OCI-LY7 (cell line): ENCODE measurements at regions not wholly inside any gene's neighbourhood (a gene's known extent, or its start where the extent isn't known, plus 50 kb on each side); places are given as distances from the start of the nearest gene placed in this dataset.

ENCODE experiments used
- BruUV-seq: library from RNA; stranded (reverse); fragments of 400-500 nt; replicated peaks from 2 replicates; lab custom pipeline; 2021; lab: Mats Ljungman, UMichigan
- CTCF ChIA-PET: fragments of 300-600 bp; sonication (Branson Sonifier 250); formaldehyde crosslinking; loops from one replicate; lab custom pipeline; 2022; ENCODE audit warnings: antibody characterized with exemption; ENCODE audit not compliant: unreplicated experiment; lab: Charles Lee
- POLR2A ChIA-PET: fragments of 300-600 bp; sonication (Branson Sonifier 250); formaldehyde crosslinking; loops from one replicate; lab custom pipeline; 2022; ENCODE audit warnings: antibody characterized with exemption; lab: Charles Lee
- DNase-seq: peaks from one replicate; pipeline ENCODE4 v3.0.0-alpha.2; 2015; ENCODE audit warnings: low spot score
- H2AFZ ChIP-seq: fragments of 200-600 bp; sonication (generic), shearing (Covaris generic); 2 replicates; pipeline ENCODE4 v1.6.1; 2014; ENCODE audit warnings: mild to moderate bottlenecking, antibody characterized with exemption, low read length, moderate library complexity
- H3K27ac ChIP-seq: fragments of 200-600 bp; sonication (generic); 2 replicates; pipeline ENCODE4 v1.5.1; 2014; ENCODE audit warnings: mixed run types, low read depth, mild to moderate bottlenecking, moderate library complexity, low read length, inconsistent platforms; ENCODE audit not compliant: poor library complexity, severe bottlenecking
- H3K36me3 ChIP-seq: fragments of 200-600 bp; sonication (generic); 2 replicates; pipeline ENCODE4 v1.6.1; 2014; ENCODE audit warnings: mild to moderate bottlenecking, antibody characterized with exemption, low read length, moderate library complexity, mixed read lengths; ENCODE audit not compliant: insufficient read depth
- H3K4me1 ChIP-seq: fragments of 200-600 bp; sonication (generic); 2 replicates; pipeline ENCODE4 v1.5.1; 2014; ENCODE audit warnings: mild to moderate bottlenecking, low read length; ENCODE audit not compliant: insufficient read depth, poor library complexity, severe bottlenecking
- H3K4me2 ChIP-seq: fragments of 200-600 bp; sonication (generic); 2 replicates; pipeline ENCODE4 v1.6.1; 2014; ENCODE audit warnings: mild to moderate bottlenecking, low read length
- H3K4me3 ChIP-seq: fragments of 200-600 bp; sonication (generic); 2 replicates; pipeline ENCODE4 v1.5.1; 2014; ENCODE audit warnings: mild to moderate bottlenecking, low read depth, low read length; ENCODE audit not compliant: poor library complexity, severe bottlenecking
- H3K79me2 ChIP-seq: fragments of 200-600 bp; sonication (generic); 2 replicates; pipeline ENCODE4 v1.6.1; 2016; ENCODE audit warnings: low read depth, mild to moderate bottlenecking, low read length, moderate library complexity, mixed read lengths; ENCODE audit not compliant: insufficient read depth
- H3K9me2 ChIP-seq: fragments of 200-600 bp; sonication (generic); 2 replicates; pipeline ENCODE4 v1.6.1; 2016; ENCODE audit warnings: mild to moderate bottlenecking, low read length, mixed read lengths; ENCODE audit not compliant: insufficient read depth
- H3K9me3 ChIP-seq: fragments of 200-600 bp; sonication (generic); 2 replicates; pipeline ENCODE4 v1.6.1; 2014; ENCODE audit warnings: mild to moderate bottlenecking, mixed run types, low read length, mixed read lengths
- H4K20me1 ChIP-seq: fragments of 200-600 bp; sonication (generic); 2 replicates; pipeline ENCODE4 v1.6.1; 2014; ENCODE audit warnings: mild to moderate bottlenecking, antibody characterized with exemption, low read length, moderate library complexity, mixed read lengths; ENCODE audit not compliant: insufficient read depth
- EZH2phosphoT487 ChIP-seq: fragments of 200-600 bp; sonication (generic); IDR thresholded peaks from 2 replicates; pipeline ENCODE4 v1.6.1; 2018; ENCODE audit warnings: low read depth, borderline replicate concordance, mild to moderate bottlenecking, mixed run types, antibody characterized with exemption, low read length, moderate library complexity, mixed read lengths
- intact Hi-C: fragments of 100-400 bp; cut with micrococcal nuclease; formaldehyde crosslinking; loops from one replicate; pipeline ENCODE4 v1.10.0; 2022; ENCODE audit not compliant: unreplicated experiment
- TF ChIP-seq, protein P1 (sequence below): fragments of 200-600 bp; sonication (generic); conservative IDR thresholded peaks from 2 replicates; pipeline ENCODE4 v1.5.1; 2014; ENCODE audit warnings: mild to moderate bottlenecking, antibody characterized with exemption, low read length, moderate library complexity, mixed read lengths

GRCh38 chr3:82707035-82707434, 945.6 kb upstream of the GBE1 start:
- no peak for DNase-seq
- H3K9me3 ChIP-seq: no peaks in the 10 kb centered on the region
- intact Hi-C loops: no loop called here
- ChIA-PET POLR2A (no interaction called here), CTCF (no interaction called here)
- H4K20me1 ChIP-seq: no peaks in the 10 kb centered on the region
- H3K4me3 ChIP-seq: no peak overlapping the region
- H3K79me2 ChIP-seq: no peaks in the 10 kb centered on the region
- H3K36me3 ChIP-seq: no peaks in the 10 kb centered on the region
- no TSS peak for BruUV-seq
- H3K4me2 ChIP-seq: no peak overlapping the region
- H3K4me1 ChIP-seq: no peaks in the 10 kb centered on the region
- no peak overlapping the region for H2AFZ ChIP-seq
- H3K9me2 ChIP-seq: no peaks in the 10 kb centered on the region
- no peak overlapping the region for H3K27ac ChIP-seq
- no peak for TF ChIP-seq EZH2phosphoT487
- TF ChIP-seq, protein P1, sequence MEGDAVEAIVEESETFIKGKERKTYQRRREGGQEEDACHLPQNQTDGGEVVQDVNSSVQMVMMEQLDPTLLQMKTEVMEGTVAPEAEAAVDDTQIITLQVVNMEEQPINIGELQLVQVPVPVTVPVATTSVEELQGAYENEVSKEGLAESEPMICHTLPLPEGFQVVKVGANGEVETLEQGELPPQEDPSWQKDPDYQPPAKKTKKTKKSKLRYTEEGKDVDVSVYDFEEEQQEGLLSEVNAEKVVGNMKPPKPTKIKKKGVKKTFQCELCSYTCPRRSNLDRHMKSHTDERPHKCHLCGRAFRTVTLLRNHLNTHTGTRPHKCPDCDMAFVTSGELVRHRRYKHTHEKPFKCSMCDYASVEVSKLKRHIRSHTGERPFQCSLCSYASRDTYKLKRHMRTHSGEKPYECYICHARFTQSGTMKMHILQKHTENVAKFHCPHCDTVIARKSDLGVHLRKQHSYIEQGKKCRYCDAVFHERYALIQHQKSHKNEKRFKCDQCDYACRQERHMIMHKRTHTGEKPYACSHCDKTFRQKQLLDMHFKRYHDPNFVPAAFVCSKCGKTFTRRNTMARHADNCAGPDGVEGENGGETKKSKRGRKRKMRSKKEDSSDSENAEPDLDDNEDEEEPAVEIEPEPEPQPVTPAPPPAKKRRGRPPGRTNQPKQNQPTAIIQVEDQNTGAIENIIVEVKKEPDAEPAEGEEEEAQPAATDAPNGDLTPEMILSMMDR: no peak

DNA sequence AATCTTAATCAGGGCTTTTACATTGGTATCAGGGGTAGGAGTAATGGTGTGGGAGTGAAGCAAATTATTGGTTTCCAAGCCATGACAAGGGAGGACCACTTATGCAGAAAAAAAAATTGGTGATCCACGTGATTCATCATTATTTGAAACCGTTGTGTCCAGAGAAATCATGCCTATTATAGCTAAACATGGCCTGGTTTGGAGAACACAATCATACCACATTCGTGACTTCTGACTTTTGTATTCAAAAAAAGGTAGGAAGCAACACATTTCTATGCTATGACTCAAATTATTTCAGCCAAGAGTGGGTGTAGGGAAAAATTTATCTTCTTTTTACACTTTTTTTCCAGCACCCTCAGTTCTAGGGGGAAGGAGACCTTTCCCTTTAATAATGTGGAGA, 924.3 kb upstream of the GBE1 start:
- no peaks in the 10 kb centered on the region for H3K9me2 ChIP-seq
- no peaks in the 10 kb centered on the region for H3K9me3 ChIP-seq
- BruUV-seq: no TSS peak
- no peak overlapping the region for H3K27ac ChIP-seq
- no peak overlapping the region for H3K4me2 ChIP-seq
- no peak overlapping the region for H2AFZ ChIP-seq
- no peaks in the 10 kb centered on the region for H3K4me1 ChIP-seq
- no peak for DNase-seq
- POLR2A ChIA-PET: interaction anchor here (0.5 kb wide), 1 partner anchor 1439 kb away, joined by 3 read pairs; no protein-coding TSS in a partner anchor
- no peak overlapping the region for H3K4me3 ChIP-seq
- intact Hi-C loops: no loop called here
- no peaks in the 10 kb centered on the region for H3K79me2 ChIP-seq
- CTCF ChIA-PET: no interaction called here
- H4K20me1 ChIP-seq: no peaks in the 10 kb centered on the region
- no peaks in the 10 kb centered on the region for H3K36me3 ChIP-seq
- no peak for TF ChIP-seq EZH2phosphoT487
- TF ChIP-seq, protein P1: no peak

DNA sequence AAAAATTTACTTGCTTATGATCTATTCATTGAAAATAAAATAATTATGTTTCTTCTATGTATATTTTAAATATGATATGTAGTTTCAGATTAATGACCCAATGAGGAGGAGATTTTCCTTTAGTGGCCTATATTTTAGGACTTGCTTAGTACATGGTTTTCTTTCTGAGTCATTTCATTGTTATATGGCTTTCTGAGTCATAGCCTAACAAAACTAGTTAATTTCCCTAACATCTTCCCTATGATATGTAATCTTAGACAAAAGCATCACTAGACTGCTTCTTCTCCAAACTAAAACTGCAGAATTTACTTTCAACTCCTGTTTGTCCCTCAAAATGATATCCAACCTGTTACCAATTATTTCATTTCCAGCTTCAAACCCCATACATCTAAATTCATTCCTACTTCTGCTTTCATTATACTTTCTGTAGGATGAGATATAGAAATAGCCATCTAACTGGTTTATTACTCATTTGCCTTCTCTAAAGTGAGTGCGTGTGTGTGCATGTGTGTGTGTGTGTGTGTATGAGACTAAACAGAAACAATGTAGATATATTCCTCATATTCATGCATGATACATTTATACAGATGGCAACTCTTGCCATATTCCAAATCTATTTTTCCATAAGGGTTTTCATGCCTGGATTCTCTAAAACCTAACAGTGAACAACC, 915.0 kb upstream of the GBE1 start:
- no peak for DNase-seq
- no peaks in the 10 kb centered on the region for H3K36me3 ChIP-seq
- H3K9me3 ChIP-seq: no peaks in the 10 kb centered on the region
- H4K20me1 ChIP-seq: no peaks in the 10 kb centered on the region
- POLR2A ChIA-PET: no interaction called here
- TF ChIP-seq EZH2phosphoT487: no peak
- TF ChIP-seq, protein P1: no peak
- no peak overlapping the region for H2AFZ ChIP-seq
- no peak overlapping the region for H3K4me3 ChIP-seq
- CTCF ChIA-PET: no interaction called here
- H3K27ac ChIP-seq: no peak overlapping the region
- H3K4me2 ChIP-seq: no peak overlapping the region
- intact Hi-C loops: no loop called here
- H3K4me1 ChIP-seq: no peaks in the 10 kb centered on the region
- BruUV-seq: no TSS peak
- H3K9me2 ChIP-seq: no peaks in the 10 kb centered on the region
- no peaks in the 10 kb centered on the region for H3K79me2 ChIP-seq
